ENCODE measurements at regions not wholly inside any gene's neighbourhood (a gene's known extent, or its start where the extent isn't known, plus 50 kb on each side); places are given as distances from the start of the nearest gene placed in this dataset.
A peak's percentile ranks its signal among the peaks of the same experiment; 100 is the strongest.

GRCh38 chr1:207214453-207214852 is 107.0 kb upstream of the CD55 start:
- Histone ChIP-seq H3K9me3 (peaks cover 0 to 5% (median 0%) of the 10 kb centered on the region in 4 donors), H3K36me3 (no peaks in the 10 kb centered on the region), H3K4me1 (no peaks in the 10 kb centered on the region), H3K27me3 (no peaks in the 10 kb centered on the region), H3K4me3 (no peak overlapping the region), H3K27ac (no peak overlapping the region)
- TF ChIP-seq, protein P1, sequence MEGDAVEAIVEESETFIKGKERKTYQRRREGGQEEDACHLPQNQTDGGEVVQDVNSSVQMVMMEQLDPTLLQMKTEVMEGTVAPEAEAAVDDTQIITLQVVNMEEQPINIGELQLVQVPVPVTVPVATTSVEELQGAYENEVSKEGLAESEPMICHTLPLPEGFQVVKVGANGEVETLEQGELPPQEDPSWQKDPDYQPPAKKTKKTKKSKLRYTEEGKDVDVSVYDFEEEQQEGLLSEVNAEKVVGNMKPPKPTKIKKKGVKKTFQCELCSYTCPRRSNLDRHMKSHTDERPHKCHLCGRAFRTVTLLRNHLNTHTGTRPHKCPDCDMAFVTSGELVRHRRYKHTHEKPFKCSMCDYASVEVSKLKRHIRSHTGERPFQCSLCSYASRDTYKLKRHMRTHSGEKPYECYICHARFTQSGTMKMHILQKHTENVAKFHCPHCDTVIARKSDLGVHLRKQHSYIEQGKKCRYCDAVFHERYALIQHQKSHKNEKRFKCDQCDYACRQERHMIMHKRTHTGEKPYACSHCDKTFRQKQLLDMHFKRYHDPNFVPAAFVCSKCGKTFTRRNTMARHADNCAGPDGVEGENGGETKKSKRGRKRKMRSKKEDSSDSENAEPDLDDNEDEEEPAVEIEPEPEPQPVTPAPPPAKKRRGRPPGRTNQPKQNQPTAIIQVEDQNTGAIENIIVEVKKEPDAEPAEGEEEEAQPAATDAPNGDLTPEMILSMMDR (IDR thresholded peaks at IDR 0.05), result no peak
- no peak for TF ChIP-seq POLR2A (IDR thresholded peaks at IDR 0.05)
- DNase-seq, result no peak
- 87% methylated on average over 1 of the region's 1 CpG for WGBS (ENCODE audit: insufficient coverage, low coverage, low lambda C conversion rate, missing lambda C conversion rate)
- ATAC-seq, result no peak
- intact Hi-C loops (cut with DNase I), result no loop called here

GRCh38 chr1:207217778-207218511 is 103.5 kb upstream of the CD55 start:
- 58% methylated on average over 7 of the region's 8 CpGs for WGBS (ENCODE audit: insufficient coverage, low coverage, low lambda C conversion rate, missing lambda C conversion rate)
- Histone ChIP-seq H3K4me1 (no peaks in the 10 kb centered on the region), H3K27ac (no peak overlapping the region), H3K36me3 (no peaks in the 10 kb centered on the region), H3K9me3 (peaks cover 0 to 5% (median 0%) of the 10 kb centered on the region in 4 donors), H3K27me3 (no peaks in the 10 kb centered on the region), H3K4me3 (no peak overlapping the region)
- intact Hi-C loops (cut with DNase I), result no loop called here
- ATAC-seq, result no peak
- DNase-seq, result no peak
- TF ChIP-seq POLR2A (IDR thresholded peaks at IDR 0.05), result no peak
- TF ChIP-seq, protein P1 (IDR thresholded peaks at IDR 0.05), result no peak

DNA sequence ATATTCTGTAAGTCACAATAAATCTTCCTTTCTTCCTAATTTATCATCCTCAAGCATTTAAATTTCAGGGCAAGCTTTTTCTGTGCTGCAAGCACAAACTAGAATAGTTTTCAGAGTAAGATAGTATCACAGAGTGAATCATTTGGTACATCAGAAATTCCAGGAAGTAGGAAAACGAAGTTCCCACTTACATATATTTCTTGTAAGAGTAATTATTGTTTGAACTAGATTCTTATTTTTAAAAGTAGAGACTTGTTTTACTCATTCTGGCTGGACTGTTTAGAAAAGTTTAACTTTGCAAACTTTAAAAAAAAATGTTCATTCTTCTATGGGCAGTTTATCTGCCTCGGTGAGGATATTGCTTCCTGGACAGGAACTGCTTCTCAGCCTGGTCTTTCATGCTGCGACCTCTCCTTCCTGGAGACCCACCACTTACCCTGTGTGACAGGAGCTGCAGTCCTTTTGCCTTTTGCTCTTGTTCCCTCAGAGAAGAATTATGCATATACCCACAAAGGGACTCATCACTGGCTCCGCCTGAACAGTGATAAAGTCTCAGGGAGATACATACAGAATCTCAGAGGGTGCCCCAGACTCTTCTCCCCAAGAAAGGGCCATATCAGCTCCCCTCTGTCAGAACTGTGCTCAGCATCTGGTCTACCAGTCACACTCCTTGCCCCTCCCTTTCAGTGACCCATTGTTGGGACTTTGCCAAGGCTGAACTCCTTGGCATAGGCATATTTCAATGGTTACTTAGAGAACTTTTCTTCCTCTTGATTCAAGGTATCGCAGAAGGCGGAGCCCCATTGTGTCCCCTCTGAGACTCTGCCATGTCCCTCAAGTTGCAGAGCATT is 102.7 kb upstream of the CD55 start:
- TF ChIP-seq, protein P1 (IDR thresholded peaks at IDR 0.05), result no peak
- intact Hi-C loops (cut with DNase I), result no loop called here
- Histone ChIP-seq H3K4me3 (no peak overlapping the region), H3K27ac (no peak overlapping the region), H3K4me1 (no peaks in the 10 kb centered on the region), H3K36me3 (no peaks in the 10 kb centered on the region), H3K27me3 (no peaks in the 10 kb centered on the region), H3K9me3 (peaks cover 0 to 5% (median 0%) of the 10 kb centered on the region in 4 donors)
- WGBS (ENCODE audit: insufficient coverage, low coverage, low lambda C conversion rate, missing lambda C conversion rate), result 67% methylated on average over 6 of the region's 6 CpGs
- DNase-seq (no peak), ATAC-seq (peak in 1 of 4 donors; percentile 46)

DNA sequence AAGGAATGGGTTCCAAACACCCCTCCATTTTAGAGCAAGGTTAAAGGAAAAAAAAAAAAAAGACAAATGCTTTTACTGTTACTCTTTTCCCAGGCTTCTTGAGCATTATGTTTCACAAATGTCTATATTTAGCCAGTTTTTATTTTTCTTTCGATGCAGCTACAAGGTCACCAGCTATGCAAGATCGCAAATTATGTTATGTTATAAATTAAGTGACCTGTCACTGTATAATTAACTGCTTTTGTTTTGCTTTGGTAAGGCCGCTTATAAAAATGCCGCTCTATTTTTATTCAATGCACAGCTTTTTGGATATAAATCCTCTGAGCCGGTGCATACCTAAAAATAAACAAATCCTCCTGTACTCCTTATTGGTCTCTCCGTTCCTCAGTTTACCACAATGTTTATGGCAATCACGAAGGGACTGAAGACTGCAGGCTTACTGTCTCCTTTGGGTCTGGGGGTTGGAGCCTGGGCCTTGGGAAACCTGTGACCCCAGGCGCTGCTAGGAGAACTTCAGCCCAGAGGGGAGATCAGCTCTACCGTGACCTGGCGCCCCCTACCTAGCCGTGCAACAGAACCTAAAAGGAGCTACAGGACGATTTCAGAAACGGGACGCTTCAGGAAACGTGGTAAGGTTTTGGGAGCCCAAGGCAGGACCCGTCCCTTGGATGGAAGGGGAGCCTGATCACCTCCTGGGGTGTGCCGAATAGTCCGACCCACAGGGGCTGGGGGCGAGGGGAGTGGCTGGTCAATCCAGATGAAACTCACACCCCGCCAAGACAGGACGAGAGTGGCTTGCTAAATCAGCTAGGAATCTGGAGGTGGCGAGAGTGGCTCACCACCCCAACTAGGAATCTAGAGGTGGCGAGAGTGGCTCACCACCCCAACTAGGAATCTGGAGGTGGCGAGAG is 101.2 kb upstream of the CD55 start:
- no peak for TF ChIP-seq POLR2A (IDR thresholded peaks at IDR 0.05)
- TF ChIP-seq, protein P1 (IDR thresholded peaks at IDR 0.05), result no peak
- no peak overlapping the region for H3K27ac ChIP-seq
- no peaks in the 10 kb centered on the region for H3K4me1 ChIP-seq
- no peaks in the 10 kb centered on the region for H3K36me3 ChIP-seq
- no peak overlapping the region for H3K4me3 ChIP-seq
- 66% methylated on average over 12 of the region's 24 CpGs for WGBS (ENCODE audit: insufficient coverage, low coverage, low lambda C conversion rate, missing lambda C conversion rate)
- intact Hi-C loops (cut with DNase I), result no loop called here
- H3K9me3 ChIP-seq, result no peaks in the 10 kb centered on the region
- ATAC-seq, result no peak
- H3K27me3 ChIP-seq, result no peaks in the 10 kb centered on the region
- no peak for DNase-seq
